ENCODE measurements at regions not wholly inside any gene's neighbourhood (a gene's known extent, or its start where the extent isn't known, plus 50 kb on each side); places are given as distances from the start of the nearest gene placed in this dataset.

DNA sequence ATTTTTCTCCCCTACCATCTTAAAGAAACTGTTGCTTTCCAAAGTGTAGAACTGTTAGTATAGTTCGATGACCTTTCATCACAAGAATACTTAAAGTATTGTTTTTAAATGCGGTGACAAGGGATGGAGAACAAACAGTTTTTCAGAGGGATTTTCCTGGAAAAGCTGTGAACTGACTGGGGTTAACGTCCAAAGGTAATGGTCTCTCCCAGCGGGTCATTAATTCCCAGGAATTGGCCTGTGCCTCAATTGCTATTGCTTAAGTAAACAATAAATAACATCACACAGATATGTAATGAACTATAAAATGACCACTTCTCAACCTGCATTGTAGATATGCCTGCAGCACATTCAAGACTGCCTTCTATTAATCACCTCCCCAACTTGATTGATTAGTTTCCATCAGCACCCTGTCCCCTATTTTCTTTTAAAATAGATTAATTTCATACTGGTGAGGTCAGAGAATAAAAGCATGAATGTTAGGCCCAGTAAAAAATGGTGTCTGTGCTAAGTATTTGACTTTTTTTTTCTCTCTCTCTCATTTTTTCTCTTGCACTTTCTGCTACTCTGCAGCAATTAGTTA is 268.2 kb downstream of the SAMD5 start:
- no peaks in the 10 kb centered on the region for H3K79me2 ChIP-seq (ENCODE audit: insufficient read depth, low read length)
- H3K4me3 ChIP-seq (ENCODE audit: insufficient read depth, low read length), result no peak overlapping the region
- H4K20me1 ChIP-seq (ENCODE audit: insufficient read depth, low read length), result no peaks in the 10 kb centered on the region
- no peaks in the 10 kb centered on the region for H3K9me3 ChIP-seq (ENCODE audit: low read depth, low read length)
- no peaks in the 10 kb centered on the region for H3K27me3 ChIP-seq (ENCODE audit: insufficient read depth, low read length)
- no peak overlapping the region for H3K4me2 ChIP-seq (ENCODE audit: insufficient read depth, low read length)
- H3K4me1 ChIP-seq (ENCODE audit: insufficient read depth, low read length), result no peaks in the 10 kb centered on the region
- no peak for DNase-seq (ENCODE audit: insufficient read length, low spot score, missing footprints)
- no peaks in the 10 kb centered on the region for H3K36me3 ChIP-seq (ENCODE audit: insufficient read depth, low read length)
- no peak overlapping the region for H2AFZ ChIP-seq (ENCODE audit: low read length)
- no peak overlapping the region for H3K27ac ChIP-seq (ENCODE audit: low read depth, low read length)
- TF ChIP-seq, protein P1, sequence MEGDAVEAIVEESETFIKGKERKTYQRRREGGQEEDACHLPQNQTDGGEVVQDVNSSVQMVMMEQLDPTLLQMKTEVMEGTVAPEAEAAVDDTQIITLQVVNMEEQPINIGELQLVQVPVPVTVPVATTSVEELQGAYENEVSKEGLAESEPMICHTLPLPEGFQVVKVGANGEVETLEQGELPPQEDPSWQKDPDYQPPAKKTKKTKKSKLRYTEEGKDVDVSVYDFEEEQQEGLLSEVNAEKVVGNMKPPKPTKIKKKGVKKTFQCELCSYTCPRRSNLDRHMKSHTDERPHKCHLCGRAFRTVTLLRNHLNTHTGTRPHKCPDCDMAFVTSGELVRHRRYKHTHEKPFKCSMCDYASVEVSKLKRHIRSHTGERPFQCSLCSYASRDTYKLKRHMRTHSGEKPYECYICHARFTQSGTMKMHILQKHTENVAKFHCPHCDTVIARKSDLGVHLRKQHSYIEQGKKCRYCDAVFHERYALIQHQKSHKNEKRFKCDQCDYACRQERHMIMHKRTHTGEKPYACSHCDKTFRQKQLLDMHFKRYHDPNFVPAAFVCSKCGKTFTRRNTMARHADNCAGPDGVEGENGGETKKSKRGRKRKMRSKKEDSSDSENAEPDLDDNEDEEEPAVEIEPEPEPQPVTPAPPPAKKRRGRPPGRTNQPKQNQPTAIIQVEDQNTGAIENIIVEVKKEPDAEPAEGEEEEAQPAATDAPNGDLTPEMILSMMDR (IDR thresholded peaks at IDR 0.05; ENCODE audit: extremely low read depth, low read depth, low read length), result no peak

DNA sequence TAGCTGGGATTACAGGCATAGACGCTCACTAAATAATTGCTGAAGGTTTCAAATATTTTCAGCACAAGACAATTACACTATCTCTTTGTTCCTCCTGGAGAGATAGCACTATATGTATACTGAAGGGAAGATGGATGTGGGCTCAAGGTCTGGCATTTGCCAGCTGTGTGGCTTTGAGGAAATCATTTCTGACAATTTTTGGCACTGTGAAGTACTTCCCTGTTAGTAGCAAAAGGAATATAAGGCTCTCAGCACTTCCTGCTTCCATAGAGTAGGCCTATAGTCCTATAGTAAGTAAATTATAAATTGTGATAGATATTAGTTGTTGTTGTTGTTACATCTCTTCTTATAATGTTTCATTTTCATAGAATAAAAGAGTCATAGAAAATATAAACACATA is 271.1 kb downstream of the SAMD5 start:
- Histone ChIP-seq H3K9me3 (ENCODE audit: low read depth, low read length) (no peaks in the 10 kb centered on the region), H3K4me2 (ENCODE audit: insufficient read depth, low read length) (no peak overlapping the region), H2AFZ (ENCODE audit: low read length) (no peak overlapping the region), H3K4me1 (ENCODE audit: insufficient read depth, low read length) (no peaks in the 10 kb centered on the region), H4K20me1 (ENCODE audit: insufficient read depth, low read length) (no peaks in the 10 kb centered on the region), H3K79me2 (ENCODE audit: insufficient read depth, low read length) (no peaks in the 10 kb centered on the region), H3K27me3 (ENCODE audit: insufficient read depth, low read length) (no peaks in the 10 kb centered on the region), H3K27ac (ENCODE audit: low read depth, low read length) (no peak overlapping the region), H3K36me3 (ENCODE audit: insufficient read depth, low read length) (no peaks in the 10 kb centered on the region), H3K4me3 (ENCODE audit: insufficient read depth, low read length) (no peak overlapping the region)
- TF ChIP-seq, protein P1 (IDR thresholded peaks at IDR 0.05; ENCODE audit: extremely low read depth, low read depth, low read length), result no peak
- no peak for DNase-seq (ENCODE audit: insufficient read length, low spot score, missing footprints)

DNA sequence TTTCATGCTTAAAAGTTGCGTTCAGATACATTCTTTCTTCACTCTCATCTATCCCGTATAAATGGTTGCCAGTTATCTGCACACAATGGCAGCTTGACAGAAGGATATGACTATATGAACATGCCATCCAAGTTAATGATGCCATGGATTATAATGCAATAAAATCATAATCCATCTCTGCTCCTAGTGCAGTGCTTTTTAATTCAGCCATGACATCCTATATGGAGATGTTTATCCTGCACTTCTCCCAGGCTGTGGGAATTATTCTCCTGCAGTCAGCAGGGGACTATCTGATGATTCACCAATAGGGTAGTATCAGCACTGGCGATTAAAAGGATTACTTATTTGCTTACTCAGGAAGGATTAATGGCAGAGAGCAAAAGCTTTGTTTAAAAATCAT is 273.8 kb downstream of the SAMD5 start:
- Histone ChIP-seq H2AFZ (ENCODE audit: low read length) (no peak overlapping the region), H3K27me3 (ENCODE audit: insufficient read depth, low read length) (no peaks in the 10 kb centered on the region), H4K20me1 (ENCODE audit: insufficient read depth, low read length) (no peaks in the 10 kb centered on the region), H3K4me2 (ENCODE audit: insufficient read depth, low read length) (no peak overlapping the region), H3K79me2 (ENCODE audit: insufficient read depth, low read length) (no peaks in the 10 kb centered on the region), H3K4me3 (ENCODE audit: insufficient read depth, low read length) (no peak overlapping the region), H3K27ac (ENCODE audit: low read depth, low read length) (no peak overlapping the region), H3K4me1 (ENCODE audit: insufficient read depth, low read length) (no peaks in the 10 kb centered on the region), H3K36me3 (ENCODE audit: insufficient read depth, low read length) (no peaks in the 10 kb centered on the region), H3K9me3 (ENCODE audit: low read depth, low read length) (no peaks in the 10 kb centered on the region)
- TF ChIP-seq, protein P1 (IDR thresholded peaks at IDR 0.05; ENCODE audit: extremely low read depth, low read depth, low read length), result no peak
- no peak for DNase-seq (ENCODE audit: insufficient read length, low spot score, missing footprints)

DNA sequence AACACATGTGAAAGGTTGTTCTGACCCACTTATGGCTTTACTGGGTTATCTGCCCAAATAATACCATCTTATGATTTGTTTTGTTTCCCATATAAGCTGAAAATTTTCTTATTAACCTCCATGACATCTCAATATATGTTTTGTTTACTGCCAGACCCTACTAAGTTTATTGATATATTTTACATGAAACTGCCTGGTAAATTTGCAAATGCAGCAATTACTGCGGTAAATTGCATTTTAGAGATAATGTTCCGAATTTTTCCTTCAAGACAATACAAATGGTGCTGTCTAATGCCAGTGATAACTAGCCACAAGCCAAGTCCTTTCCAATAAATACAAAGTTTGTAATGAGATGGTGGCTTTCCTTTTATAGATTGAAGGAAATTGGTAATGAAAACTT is 275.9 kb downstream of the SAMD5 start:
- TF ChIP-seq, protein P1 (IDR thresholded peaks at IDR 0.05; ENCODE audit: extremely low read depth, low read depth, low read length), result no peak
- no peak overlapping the region for H3K4me2 ChIP-seq (ENCODE audit: insufficient read depth, low read length)
- no peaks in the 10 kb centered on the region for H3K79me2 ChIP-seq (ENCODE audit: insufficient read depth, low read length)
- H3K4me3 ChIP-seq (ENCODE audit: insufficient read depth, low read length), result no peak overlapping the region
- H3K27ac ChIP-seq (ENCODE audit: low read depth, low read length), result no peak overlapping the region
- H4K20me1 ChIP-seq (ENCODE audit: insufficient read depth, low read length), result no peaks in the 10 kb centered on the region
- H3K36me3 ChIP-seq (ENCODE audit: insufficient read depth, low read length), result no peaks in the 10 kb centered on the region
- H3K9me3 ChIP-seq (ENCODE audit: low read depth, low read length), result no peaks in the 10 kb centered on the region
- no peak overlapping the region for H2AFZ ChIP-seq (ENCODE audit: low read length)
- DNase-seq (ENCODE audit: insufficient read length, low spot score, missing footprints), result no peak
- no peaks in the 10 kb centered on the region for H3K27me3 ChIP-seq (ENCODE audit: insufficient read depth, low read length)
- H3K4me1 ChIP-seq (ENCODE audit: insufficient read depth, low read length), result no peaks in the 10 kb centered on the region

All from osteoblast (primary cell).